Endothelial cell of umbilical vein (primary cell): ENCODE measurements at regions not wholly inside any gene's neighbourhood (a gene's known extent, or its start where the extent isn't known, plus 50 kb on each side); places are given as distances from the start of the nearest gene placed in this dataset.
"Not testable (repeated sequence)": the region's sequence is repeated elsewhere in the genome, so short reads cannot be mapped to it uniquely, and the experiment has no call there.

Source experiments
- BruUV-seq: library from RNA; stranded (reverse); fragments of 400-500 nt; replicated peaks from 2 replicates; lab custom pipeline; 2021; lab: Mats Ljungman, UMichigan
- CTCF ChIA-PET: fragments of 300-600, 350-600 bp; sonication (Branson Sonifier 250); formaldehyde crosslinking; loops from one replicate; lab custom pipeline; 2021; ENCODE audit warnings: antibody characterized with exemption, inconsistent platforms; lab: Charles Lee
- POLR2A ChIA-PET: fragments of 300-600, 350-600 bp; sonication (Branson Sonifier 250); formaldehyde crosslinking; loops from one replicate; lab custom pipeline; 2021; ENCODE audit warnings: antibody characterized with exemption, inconsistent platforms; lab: Charles Lee
- DNase-seq: peaks from one replicate; pipeline ENCODE4 v3.0.0-alpha.2; 2011; ENCODE audit warnings: low read depth, low spot score
- FAIRE-seq: peaks from 2 replicates; lab custom pipeline; 2011; peaks lifted over from hg19 to GRCh38; lab: Jason Lieb, UNC
- H2AFZ ChIP-seq: 2 replicates; pipeline ENCODE4 v1.6.0; 2012; ENCODE audit warnings: low read depth, low read length, control low read depth, inconsistent platforms
- H3K27ac ChIP-seq: 2 replicates; pipeline ENCODE4 v1.5.1; 2011; ENCODE audit warnings: low read depth, mild to moderate bottlenecking, control low read depth, low read length, moderate library complexity; ENCODE audit not compliant: insufficient read depth
- H3K27me3 ChIP-seq, 2 experiments: 2 replicates each; pipeline versions ENCODE4 v1.6.0 to v1.6.1; 2011; ENCODE audit warnings: low read length in 2 of 2, mixed read lengths in 1 of 2; ENCODE audit not compliant: control insufficient read depth in 2 of 2, insufficient read depth in 2 of 2
- H3K36me3 ChIP-seq, 2 experiments: 2 replicates in 1 of 2; 3 replicates in 1 of 2; pipeline ENCODE4 v1.5.1; 2011; ENCODE audit warnings: low read length in 2 of 2, mild to moderate bottlenecking in 1 of 2, moderate library complexity in 1 of 2; ENCODE audit not compliant: control insufficient read depth in 2 of 2, insufficient read depth in 2 of 2; ENCODE audit errors: extremely low read depth in 1 of 2
- H3K4me1 ChIP-seq: 3 replicates; pipeline ENCODE4 v1.5.1; 2011; ENCODE audit warnings: mild to moderate bottlenecking, low read length; ENCODE audit not compliant: control insufficient read depth, insufficient read depth; ENCODE audit errors: extremely low read depth
- H3K4me2 ChIP-seq: 2 replicates; pipeline ENCODE4 v1.6.1; 2011; ENCODE audit warnings: low read length, control low read depth, mixed read lengths; ENCODE audit not compliant: insufficient read depth
- H3K4me3 ChIP-seq, 3 experiments: fragments of 200-600 bp in 1 of 3; sonication (generic), shearing (Covaris generic) in 1 of 3; replicated peaks in 1 of 3; 2 replicates each; pipeline ENCODE4 v1.5.1; 2011 to 2016; ENCODE audit warnings: control low read depth in 3 of 3, low read length in 3 of 3, mild to moderate bottlenecking in 2 of 3, inconsistent platforms in 1 of 3, low read depth in 1 of 3, moderate library complexity in 1 of 3; ENCODE audit not compliant: insufficient read depth in 1 of 3
- H3K79me2 ChIP-seq: 2 replicates; pipeline ENCODE4 v1.6.0; 2012; ENCODE audit warnings: low read length, inconsistent platforms; ENCODE audit not compliant: control insufficient read depth, insufficient read depth
- H3K9ac ChIP-seq: replicated peaks from 2 replicates; pipeline ENCODE3; 2011; ENCODE audit warnings: low read length, control low read depth; ENCODE audit not compliant: insufficient read depth; ENCODE audit errors: extremely low read depth
- H3K9me1 ChIP-seq: replicated peaks from 3 replicates; pipeline ENCODE4 v1.6.0; 2011; ENCODE audit warnings: mild to moderate bottlenecking, low read length; ENCODE audit not compliant: control insufficient read depth, insufficient read depth; ENCODE audit errors: extremely low read depth
- H3K9me3 ChIP-seq: replicated peaks from 2 replicates; pipeline ENCODE4 v1.5.1; 2012; ENCODE audit warnings: low read length, inconsistent platforms; ENCODE audit not compliant: control insufficient read depth, insufficient read depth
- H4K20me1 ChIP-seq: replicated peaks from 2 replicates; pipeline ENCODE3; 2011; ENCODE audit warnings: mild to moderate bottlenecking, low read length; ENCODE audit not compliant: control insufficient read depth, insufficient read depth; ENCODE audit errors: extremely low read depth
- CTCF ChIP-seq, 2 donors: IDR thresholded peaks; 1 replicate in 1 of 2; 2 replicates in 1 of 2; pipeline ENCODE4 v1.5.1; 2011; ENCODE audit warnings: low read length in 2 of 2, mild to moderate bottlenecking in 2 of 2, moderate library complexity in 2 of 2, control low read depth in 1 of 2, inconsistent platforms in 1 of 2, low read depth in 1 of 2; ENCODE audit not compliant: insufficient read depth in 1 of 2; ENCODE audit errors: extremely low read depth in 1 of 2
- EZH2 ChIP-seq: IDR thresholded peaks from 2 replicates; pipeline ENCODE4 v1.6.1; 2012; ENCODE audit warnings: borderline replicate concordance, low read depth, mild to moderate bottlenecking, moderate library complexity, low read length, inconsistent platforms; ENCODE audit not compliant: severe bottlenecking
- JUN ChIP-seq: IDR thresholded peaks from 2 replicates; pipeline ENCODE4 v1.6.1; 2011; ENCODE audit warnings: borderline replicate concordance, low read depth; ENCODE audit not compliant: insufficient read length, insufficient read depth
- MAX ChIP-seq: IDR thresholded peaks from 2 replicates; pipeline ENCODE4 v1.6.1; 2011; ENCODE audit not compliant: insufficient read depth, insufficient read length
- MYC ChIP-seq: IDR thresholded peaks from one replicate; pipeline ENCODE4 v1.6.1; 2011; ENCODE audit warnings: mild to moderate bottlenecking, low read depth, low read length
- POLR2A ChIP-seq: IDR thresholded peaks from 2 replicates; pipeline ENCODE4 v1.6.1; 2012; ENCODE audit warnings: low read depth, mild to moderate bottlenecking, control low read depth, low read length
- dilution Hi-C: fragments of 300-500 bp; cut with MboI; formaldehyde crosslinking; loops from one replicate; pipeline ENCODE4 v1.15.0; 2019; ENCODE audit warnings: low sequenced_read_pairs; ENCODE audit not compliant: extremely low pct_ligation_motif_present
- intact Hi-C: fragments of 100-400 bp; cut with micrococcal nuclease; formaldehyde crosslinking; loops from one replicate; pipeline ENCODE4 v1.10.0; 2022

DNA sequence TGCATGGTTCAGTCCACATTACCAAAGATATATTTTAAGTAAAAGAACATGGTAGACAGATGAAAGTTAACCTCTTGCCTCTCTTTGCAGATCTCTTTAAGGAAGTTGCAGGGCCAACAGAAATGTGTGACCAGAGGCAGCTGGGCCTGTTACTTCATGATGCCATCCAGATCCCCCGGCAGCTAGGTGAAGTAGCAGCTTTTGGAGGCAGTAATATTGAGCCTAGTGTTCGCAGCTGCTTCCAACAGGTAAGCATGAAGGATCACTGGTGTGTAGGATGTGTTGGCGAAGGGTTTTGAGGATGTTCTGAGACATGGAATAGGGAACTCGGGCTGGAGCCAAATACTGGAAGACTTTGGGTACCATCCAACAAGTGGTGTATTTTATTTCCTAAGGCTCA is 508.6 kb downstream of the UTRN start:
- DNase-seq = no peak
- H3K27ac ChIP-seq = no peak overlapping the region
- intact Hi-C loops = no loop called here

DNA sequence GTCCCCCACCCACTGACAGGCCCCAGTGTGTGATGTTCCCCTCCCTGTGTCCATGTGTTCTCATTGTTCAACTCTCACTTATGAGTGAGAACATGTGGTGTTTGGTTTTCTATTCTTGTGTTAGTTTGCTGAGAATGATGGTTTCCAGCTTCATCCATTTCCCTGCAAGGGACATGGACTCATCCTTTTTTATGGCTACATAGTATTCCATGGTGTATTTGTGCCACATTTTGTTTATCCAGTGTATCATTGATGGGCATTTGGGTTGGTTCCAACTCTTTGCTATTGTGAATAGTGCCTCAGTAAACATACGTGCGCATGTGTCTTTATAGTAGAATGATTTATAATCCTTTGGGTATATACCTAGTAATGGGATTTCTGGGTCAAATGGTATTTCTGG is 509.9 kb downstream of the UTRN start:
- DNase-seq, H2AFZ ChIP-seq, H3K9ac ChIP-seq, H3K27me3 ChIP-seq, H3K9me1 ChIP-seq, dilution Hi-C loops, H3K79me2 ChIP-seq, FAIRE-seq, H3K27ac ChIP-seq, H3K4me2 ChIP-seq, H3K4me3 ChIP-seq, BruUV-seq, intact Hi-C loops, H4K20me1 ChIP-seq, H3K9me3 ChIP-seq, POLR2A ChIA-PET: not testable (repeated sequence)
- Histone ChIP-seq H3K36me3 (peaks cover 5 to 12% of the 10 kb centered on the region in 2 experiments), H3K4me1 (peaks cover 11% of the 10 kb centered on the region)
- CTCF ChIA-PET = interaction anchor here (1.4 kb wide), 1 partner anchor 16 kb away, joined by 3 read pairs; no protein-coding TSS in a partner anchor

More for the DNA sequence above, 508.6 kb downstream of the UTRN start:
- BruUV-seq = no TSS peak
- CTCF ChIA-PET = interaction anchor here (1.4 kb wide), 1 partner anchor 15 kb away, joined by 3 read pairs; no protein-coding TSS in a partner anchor
- FAIRE-seq = no peak
- Histone ChIP-seq H3K36me3 (peaks cover 5 to 12% of the 10 kb centered on the region in 2 experiments), H3K4me2 (no peak overlapping the region), H3K27me3 (no peaks in the 10 kb centered on the region), H3K9ac (no peak overlapping the region), H4K20me1 (no peaks in the 10 kb centered on the region), H3K4me1 (peaks cover 11% of the 10 kb centered on the region), H3K9me3 (no peaks in the 10 kb centered on the region), H3K79me2 (no peaks in the 10 kb centered on the region), H2AFZ (no peak overlapping the region), H3K9me1 (no peaks in the 10 kb centered on the region), H3K4me3 (no peak overlapping the region)
- TF ChIP-seq CTCF (IDR thresholded peaks at IDR 0.05; ENCODE audit: extremely low read depth in 1 of 2, insufficient read depth in 1 of 2, low read depth in 1 of 2, low read length in 2 of 2) (no peak), JUN (no peak), MYC (no peak), EZH2 (no peak), POLR2A (no peak), MAX (no peak)
- dilution Hi-C loops = no loop called here
- POLR2A ChIA-PET = no interaction called here
